ENCODE measurements at regions not wholly inside any gene's neighbourhood (a gene's known extent, or its start where the extent isn't known, plus 50 kb on each side); places are given as distances from the start of the nearest gene placed in this dataset.

GRCh38 chr4:133588306-133588705, 439.2 kb downstream of the PCDH10 start:
- TF ChIP-seq POLR2A (IDR thresholded peaks at IDR 0.05; ENCODE audit: low read length) (no peak), GATA1 (IDR thresholded peaks at IDR 0.05; ENCODE audit: low read depth, low read length) (no peak)
